ENCODE measurements at regions not wholly inside any gene's neighbourhood (a gene's known extent, or its start where the extent isn't known, plus 50 kb on each side); places are given as distances from the start of the nearest gene placed in this dataset.

DNA sequence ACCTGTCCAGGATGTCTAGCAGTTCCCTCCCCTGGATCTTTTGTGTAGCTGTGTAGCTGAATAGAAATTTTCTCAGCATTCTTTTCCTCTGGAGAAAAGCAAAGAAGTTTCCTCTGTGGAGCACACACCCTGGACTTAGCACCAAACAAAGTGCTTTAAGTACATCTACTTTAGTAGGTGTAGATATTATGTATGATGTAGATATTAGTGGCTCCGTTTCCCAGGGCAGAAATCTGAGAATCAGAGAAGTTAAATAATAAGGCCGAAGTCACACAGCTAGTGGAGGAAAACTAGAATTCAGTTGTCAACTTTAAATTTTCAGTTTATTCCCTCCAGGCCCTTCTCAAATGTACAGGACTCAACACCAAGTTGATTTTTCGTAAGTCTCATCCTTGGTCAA, 401.7 kb upstream of the NR2F2 start:
- H3K4me1 ChIP-seq (ENCODE audit: control insufficient read depth, extremely low read depth, insufficient read depth, low read length), result no peaks in the 10 kb centered on the region
- no peak overlapping the region for H3K4me2 ChIP-seq (ENCODE audit: control insufficient read depth, extremely low read depth, insufficient read depth, low read depth, low read length)
- FAIRE-seq (no peak), DNase-seq (ENCODE audit: low read depth, low spot score) (no peak)
- no peaks in the 10 kb centered on the region for H3K36me3 ChIP-seq (ENCODE audit: control insufficient read depth in 2 of 2, extremely low read depth in 1 of 2, insufficient read depth in 2 of 2, low read length in 2 of 2)
- dilution Hi-C loops (cut with MboI; ENCODE audit: extremely low pct_ligation_motif_present, low sequenced_read_pairs), result no loop called here
- no peak for TF ChIP-seq EZH2 (IDR thresholded peaks at IDR 0.05; ENCODE audit: low read length)
- TF ChIP-seq, protein P1, sequence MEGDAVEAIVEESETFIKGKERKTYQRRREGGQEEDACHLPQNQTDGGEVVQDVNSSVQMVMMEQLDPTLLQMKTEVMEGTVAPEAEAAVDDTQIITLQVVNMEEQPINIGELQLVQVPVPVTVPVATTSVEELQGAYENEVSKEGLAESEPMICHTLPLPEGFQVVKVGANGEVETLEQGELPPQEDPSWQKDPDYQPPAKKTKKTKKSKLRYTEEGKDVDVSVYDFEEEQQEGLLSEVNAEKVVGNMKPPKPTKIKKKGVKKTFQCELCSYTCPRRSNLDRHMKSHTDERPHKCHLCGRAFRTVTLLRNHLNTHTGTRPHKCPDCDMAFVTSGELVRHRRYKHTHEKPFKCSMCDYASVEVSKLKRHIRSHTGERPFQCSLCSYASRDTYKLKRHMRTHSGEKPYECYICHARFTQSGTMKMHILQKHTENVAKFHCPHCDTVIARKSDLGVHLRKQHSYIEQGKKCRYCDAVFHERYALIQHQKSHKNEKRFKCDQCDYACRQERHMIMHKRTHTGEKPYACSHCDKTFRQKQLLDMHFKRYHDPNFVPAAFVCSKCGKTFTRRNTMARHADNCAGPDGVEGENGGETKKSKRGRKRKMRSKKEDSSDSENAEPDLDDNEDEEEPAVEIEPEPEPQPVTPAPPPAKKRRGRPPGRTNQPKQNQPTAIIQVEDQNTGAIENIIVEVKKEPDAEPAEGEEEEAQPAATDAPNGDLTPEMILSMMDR (optimal IDR thresholded peaks at IDR 0.05 in 1 of 3, IDR thresholded peaks at IDR 0.05 in 1 of 3, conservative IDR thresholded peaks at IDR 0.05 in 1 of 3; ENCODE audit: extremely low read depth in 1 of 3, insufficient read depth in 2 of 3, low read length in 3 of 3), result no peak
- no peak overlapping the region for H3K9ac ChIP-seq (ENCODE audit: control insufficient read depth, extremely low read depth, insufficient read depth, low read length)
- no peaks in the 10 kb centered on the region for H3K9me1 ChIP-seq (ENCODE audit: control insufficient read depth, extremely low read depth, insufficient read depth, low read length)
- no peak overlapping the region for H3K27ac ChIP-seq (ENCODE audit: control insufficient read depth, insufficient read depth, low read length)
- no peaks in the 10 kb centered on the region for H3K9me3 ChIP-seq (ENCODE audit: control insufficient read depth, low read depth, low read length)
- no peak overlapping the region for H2AFZ ChIP-seq (ENCODE audit: control insufficient read depth, low read length)
- no peaks in the 10 kb centered on the region for H3K27me3 ChIP-seq (ENCODE audit: control insufficient read depth, extremely low read depth, insufficient read depth, low read length)
- no peaks in the 10 kb centered on the region for H3K79me2 ChIP-seq (ENCODE audit: control insufficient read depth, insufficient read depth, low read length)
- H3K4me3 ChIP-seq (ENCODE audit: control insufficient read depth in 2 of 3, extremely low read depth in 1 of 3, insufficient read depth in 2 of 3, low read depth in 1 of 3, low read length in 3 of 3), result no peak overlapping the region
- no peaks in the 10 kb centered on the region for H4K20me1 ChIP-seq (ENCODE audit: control insufficient read depth, extremely low read depth, insufficient read depth, low read length)

DNA sequence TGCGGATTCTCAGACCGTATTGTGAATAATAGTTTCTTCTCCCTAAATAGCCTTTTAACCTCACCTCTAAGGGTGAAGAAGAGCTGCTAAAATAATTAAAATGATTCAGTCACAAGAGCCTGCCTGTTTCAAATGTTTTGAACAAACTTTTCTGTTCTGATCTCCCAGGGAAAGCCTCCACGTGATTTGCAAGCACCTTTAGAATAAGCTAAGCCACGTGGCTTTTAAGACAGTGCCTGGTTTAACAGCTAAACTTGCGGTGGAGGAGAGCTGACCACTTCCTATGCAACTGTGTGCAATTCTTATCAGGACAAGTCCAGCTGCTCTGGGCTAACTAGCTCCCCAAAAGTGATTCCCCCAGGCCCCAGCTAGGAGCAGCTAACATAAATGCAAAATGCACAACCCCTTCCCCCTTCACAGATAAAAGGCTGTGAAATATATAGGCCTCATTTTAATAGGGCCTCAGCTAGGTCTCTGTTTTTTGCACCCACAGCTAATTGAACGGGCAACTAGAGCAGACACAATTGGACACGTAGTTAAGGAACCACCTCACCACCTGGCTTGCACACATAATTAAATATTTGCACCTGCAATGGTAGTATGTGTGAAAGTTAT, 401.2 kb upstream of the NR2F2 start:
- dilution Hi-C loops (cut with MboI; ENCODE audit: extremely low pct_ligation_motif_present, low sequenced_read_pairs), result no loop called here
- Histone ChIP-seq H4K20me1 (ENCODE audit: control insufficient read depth, extremely low read depth, insufficient read depth, low read length) (no peaks in the 10 kb centered on the region), H3K4me1 (ENCODE audit: control insufficient read depth, extremely low read depth, insufficient read depth, low read length) (no peaks in the 10 kb centered on the region), H2AFZ (ENCODE audit: control insufficient read depth, low read length) (no peak overlapping the region), H3K9ac (ENCODE audit: control insufficient read depth, extremely low read depth, insufficient read depth, low read length) (no peak overlapping the region), H3K27me3 (ENCODE audit: control insufficient read depth, extremely low read depth, insufficient read depth, low read length) (no peaks in the 10 kb centered on the region), H3K9me3 (ENCODE audit: control insufficient read depth, low read depth, low read length) (no peaks in the 10 kb centered on the region), H3K4me3 (ENCODE audit: control insufficient read depth in 2 of 3, extremely low read depth in 1 of 3, insufficient read depth in 2 of 3, low read depth in 1 of 3, low read length in 3 of 3) (no peak overlapping the region), H3K36me3 (ENCODE audit: control insufficient read depth in 2 of 2, extremely low read depth in 1 of 2, insufficient read depth in 2 of 2, low read length in 2 of 2) (no peaks in the 10 kb centered on the region), H3K4me2 (ENCODE audit: control insufficient read depth, extremely low read depth, insufficient read depth, low read depth, low read length) (no peak overlapping the region), H3K27ac (ENCODE audit: control insufficient read depth, insufficient read depth, low read length) (no peak overlapping the region), H3K9me1 (ENCODE audit: control insufficient read depth, extremely low read depth, insufficient read depth, low read length) (no peaks in the 10 kb centered on the region), H3K79me2 (ENCODE audit: control insufficient read depth, insufficient read depth, low read length) (no peaks in the 10 kb centered on the region)
- TF ChIP-seq, protein P1 (optimal IDR thresholded peaks at IDR 0.05 in 1 of 3, IDR thresholded peaks at IDR 0.05 in 1 of 3, conservative IDR thresholded peaks at IDR 0.05 in 1 of 3; ENCODE audit: extremely low read depth in 1 of 3, insufficient read depth in 2 of 3, low read length in 3 of 3), result no peak
- no peak for TF ChIP-seq EZH2 (IDR thresholded peaks at IDR 0.05; ENCODE audit: low read length)
- DNase-seq (ENCODE audit: low read depth, low spot score) (no peak), FAIRE-seq (no peak)

All from keratinocyte (primary cell).